ENCODE measurements at regions not wholly inside any gene's neighbourhood (a gene's known extent, or its start where the extent isn't known, plus 50 kb on each side); places are given as distances from the start of the nearest gene placed in this dataset.

- Histone ChIP-seq H3K4me1 (ENCODE audit: control extremely low read depth in 1 of 4, control insufficient read depth in 4 of 4, insufficient read depth in 4 of 4, low read length in 3 of 4) (no peaks in the 10 kb centered on the region), H3K36me3 (ENCODE audit: control insufficient read depth in 4 of 4, insufficient read depth in 4 of 4, low read length in 3 of 4) (no peaks in the 10 kb centered on the region), H3K9me3 (ENCODE audit: control extremely low read depth in 1 of 5, control insufficient read depth in 4 of 5, insufficient read depth in 2 of 5, low read depth in 1 of 5, low read length in 4 of 5) (no peaks in the 10 kb centered on the region), H3K27me3 (replicated peaks in 2 of 5; ENCODE audit: control insufficient read depth in 4 of 5, insufficient read depth in 5 of 5, low read length in 4 of 5) (no peaks in the 10 kb centered on the region), H3K4me3 (ENCODE audit: control insufficient read depth in 1 of 7, extremely low read depth in 1 of 7, insufficient read depth in 4 of 7, low read depth in 2 of 7, low read length in 6 of 7) (no peak overlapping the region), H3K27ac (ENCODE audit: insufficient read depth in 1 of 2, low read depth in 1 of 2, low read length in 2 of 2, poor library complexity in 1 of 2, severe bottlenecking in 2 of 2) (no peak overlapping the region)
- no peak for DNase-seq
- POLR2A ChIA-PET, result no interaction called here
- WGBS (ENCODE audit: insufficient coverage), result 91% methylated on average over 3 of the region's 3 CpGs
- CTCF ChIA-PET, result no interaction called here
Observed at GRCh38 chr2:145591109-145591809, 1071.3 kb upstream of the ZEB2 start.

GRCh38 chr2:145587922-145588321 is 1068.0 kb upstream of the ZEB2 start:
- POLR2A ChIA-PET, result no interaction called here
- CTCF ChIA-PET, result no interaction called here
- H3K4me3 ChIP-seq (ENCODE audit: control insufficient read depth in 1 of 7, extremely low read depth in 1 of 7, insufficient read depth in 4 of 7, low read depth in 2 of 7, low read length in 6 of 7), result no peak overlapping the region
- H3K9me3 ChIP-seq (ENCODE audit: control extremely low read depth in 1 of 5, control insufficient read depth in 4 of 5, insufficient read depth in 2 of 5, low read depth in 1 of 5, low read length in 4 of 5), result no peaks in the 10 kb centered on the region
- 100% methylated on average over 1 of the region's 3 CpGs for WGBS (ENCODE audit: insufficient coverage)
- no peaks in the 10 kb centered on the region for H3K27me3 ChIP-seq (replicated peaks in 2 of 5; ENCODE audit: control insufficient read depth in 4 of 5, insufficient read depth in 5 of 5, low read length in 4 of 5)
- H3K27ac ChIP-seq (ENCODE audit: insufficient read depth in 1 of 2, low read depth in 1 of 2, low read length in 2 of 2, poor library complexity in 1 of 2, severe bottlenecking in 2 of 2), result no peak overlapping the region
- no peaks in the 10 kb centered on the region for H3K36me3 ChIP-seq (ENCODE audit: control insufficient read depth in 4 of 4, insufficient read depth in 4 of 4, low read length in 3 of 4)
- peaks cover 0 to 16% (median 1%) of the 10 kb centered on the region in 4 experiments for H3K4me1 ChIP-seq (ENCODE audit: control extremely low read depth in 1 of 4, control insufficient read depth in 4 of 4, insufficient read depth in 4 of 4, low read length in 3 of 4)
- DNase-seq, result no peak

GRCh38 chr2:145584353-145584752 is 1064.4 kb upstream of the ZEB2 start:
- Histone ChIP-seq H3K4me1 (ENCODE audit: control extremely low read depth in 1 of 4, control insufficient read depth in 4 of 4, insufficient read depth in 4 of 4, low read length in 3 of 4) (peaks cover 0 to 16% (median 1%) of the 10 kb centered on the region in 4 experiments), H3K27me3 (replicated peaks in 2 of 5; ENCODE audit: control insufficient read depth in 4 of 5, insufficient read depth in 5 of 5, low read length in 4 of 5) (no peaks in the 10 kb centered on the region), H3K27ac (ENCODE audit: insufficient read depth in 1 of 2, low read depth in 1 of 2, low read length in 2 of 2, poor library complexity in 1 of 2, severe bottlenecking in 2 of 2) (no peak overlapping the region), H3K36me3 (ENCODE audit: control insufficient read depth in 4 of 4, insufficient read depth in 4 of 4, low read length in 3 of 4) (no peaks in the 10 kb centered on the region), H3K4me3 (ENCODE audit: control insufficient read depth in 1 of 7, extremely low read depth in 1 of 7, insufficient read depth in 4 of 7, low read depth in 2 of 7, low read length in 6 of 7) (no peak overlapping the region), H3K9me3 (ENCODE audit: control extremely low read depth in 1 of 5, control insufficient read depth in 4 of 5, insufficient read depth in 2 of 5, low read depth in 1 of 5, low read length in 4 of 5) (no peaks in the 10 kb centered on the region)
- POLR2A ChIA-PET, result no interaction called here
- CTCF ChIA-PET, result no interaction called here
- WGBS (ENCODE audit: insufficient coverage), result no CpG with 5 or more reads among the region's 1 CpG
- DNase-seq, result peak; percentile 13 to 77 (median 75)

- 100% methylated on average over 2 of the region's 5 CpGs for WGBS (ENCODE audit: insufficient coverage)
- DNase-seq, result no peak
- Histone ChIP-seq H3K27me3 (replicated peaks in 2 of 5; ENCODE audit: control insufficient read depth in 4 of 5, insufficient read depth in 5 of 5, low read length in 4 of 5) (no peaks in the 10 kb centered on the region), H3K27ac (ENCODE audit: insufficient read depth in 1 of 2, low read depth in 1 of 2, low read length in 2 of 2, poor library complexity in 1 of 2, severe bottlenecking in 2 of 2) (no peak overlapping the region), H3K9me3 (ENCODE audit: control extremely low read depth in 1 of 5, control insufficient read depth in 4 of 5, insufficient read depth in 2 of 5, low read depth in 1 of 5, low read length in 4 of 5) (peaks cover 0 to 2% (median 0%) of the 10 kb centered on the region in 5 experiments), H3K36me3 (ENCODE audit: control insufficient read depth in 4 of 4, insufficient read depth in 4 of 4, low read length in 3 of 4) (no peaks in the 10 kb centered on the region), H3K4me3 (ENCODE audit: control insufficient read depth in 1 of 7, extremely low read depth in 1 of 7, insufficient read depth in 4 of 7, low read depth in 2 of 7, low read length in 6 of 7) (no peak overlapping the region), H3K4me1 (ENCODE audit: control extremely low read depth in 1 of 4, control insufficient read depth in 4 of 4, insufficient read depth in 4 of 4, low read length in 3 of 4) (no peaks in the 10 kb centered on the region)
- CTCF ChIA-PET, result no interaction called here
- POLR2A ChIA-PET, result no interaction called here
Observed at GRCh38 chr2:145573608-145574007, 1053.7 kb upstream of the ZEB2 start.

- H3K4me1 ChIP-seq (ENCODE audit: control extremely low read depth in 1 of 4, control insufficient read depth in 4 of 4, insufficient read depth in 4 of 4, low read length in 3 of 4), result no peaks in the 10 kb centered on the region
- H3K36me3 ChIP-seq (ENCODE audit: control insufficient read depth in 4 of 4, insufficient read depth in 4 of 4, low read length in 3 of 4), result no peaks in the 10 kb centered on the region
- DNase-seq, result no peak
- H3K9me3 ChIP-seq (ENCODE audit: control extremely low read depth in 1 of 5, control insufficient read depth in 4 of 5, insufficient read depth in 2 of 5, low read depth in 1 of 5, low read length in 4 of 5), result no peaks in the 10 kb centered on the region
- no peaks in the 10 kb centered on the region for H3K27me3 ChIP-seq (replicated peaks in 2 of 5; ENCODE audit: control insufficient read depth in 4 of 5, insufficient read depth in 5 of 5, low read length in 4 of 5)
- CTCF ChIA-PET, result no interaction called here
- POLR2A ChIA-PET, result no interaction called here
- H3K27ac ChIP-seq (ENCODE audit: insufficient read depth in 1 of 2, low read depth in 1 of 2, low read length in 2 of 2, poor library complexity in 1 of 2, severe bottlenecking in 2 of 2), result no peak overlapping the region
- no peak overlapping the region for H3K4me3 ChIP-seq (ENCODE audit: control insufficient read depth in 1 of 7, extremely low read depth in 1 of 7, insufficient read depth in 4 of 7, low read depth in 2 of 7, low read length in 6 of 7)
Observed at GRCh38 chr2:145572238-145572637, 1052.3 kb upstream of the ZEB2 start.

- DNase-seq, result no peak
- 90% methylated on average over 2 of the region's 2 CpGs for WGBS (ENCODE audit: insufficient coverage)
- no peak overlapping the region for H3K27ac ChIP-seq (ENCODE audit: insufficient read depth in 1 of 2, low read depth in 1 of 2, low read length in 2 of 2, poor library complexity in 1 of 2, severe bottlenecking in 2 of 2)
- no peaks in the 10 kb centered on the region for H3K4me1 ChIP-seq (ENCODE audit: control extremely low read depth in 1 of 4, control insufficient read depth in 4 of 4, insufficient read depth in 4 of 4, low read length in 3 of 4)
- ChIA-PET CTCF (no interaction called here), POLR2A (no interaction called here)
- no peaks in the 10 kb centered on the region for H3K9me3 ChIP-seq (ENCODE audit: control extremely low read depth in 1 of 5, control insufficient read depth in 4 of 5, insufficient read depth in 2 of 5, low read depth in 1 of 5, low read length in 4 of 5)
- no peaks in the 10 kb centered on the region for H3K27me3 ChIP-seq (replicated peaks in 2 of 5; ENCODE audit: control insufficient read depth in 4 of 5, insufficient read depth in 5 of 5, low read length in 4 of 5)
- no peaks in the 10 kb centered on the region for H3K36me3 ChIP-seq (ENCODE audit: control insufficient read depth in 4 of 4, insufficient read depth in 4 of 4, low read length in 3 of 4)
- no peak overlapping the region for H3K4me3 ChIP-seq (ENCODE audit: control insufficient read depth in 1 of 7, extremely low read depth in 1 of 7, insufficient read depth in 4 of 7, low read depth in 2 of 7, low read length in 6 of 7)
Observed at GRCh38 chr2:145569108-145569507, 1049.2 kb upstream of the ZEB2 start.

GRCh38 chr2:145563741-145564615 is 1044.1 kb upstream of the ZEB2 start:
- DNase-seq, result no peak
- 100% methylated on average over 5 of the region's 7 CpGs for WGBS (ENCODE audit: insufficient coverage)
- no peak overlapping the region for H3K4me3 ChIP-seq (ENCODE audit: control insufficient read depth in 1 of 7, extremely low read depth in 1 of 7, insufficient read depth in 4 of 7, low read depth in 2 of 7, low read length in 6 of 7)
- H3K27me3 ChIP-seq (replicated peaks in 2 of 5; ENCODE audit: control insufficient read depth in 4 of 5, insufficient read depth in 5 of 5, low read length in 4 of 5), result no peaks in the 10 kb centered on the region
- no peaks in the 10 kb centered on the region for H3K9me3 ChIP-seq (ENCODE audit: control extremely low read depth in 1 of 5, control insufficient read depth in 4 of 5, insufficient read depth in 2 of 5, low read depth in 1 of 5, low read length in 4 of 5)
- H3K36me3 ChIP-seq (ENCODE audit: control insufficient read depth in 4 of 4, insufficient read depth in 4 of 4, low read length in 3 of 4), result no peaks in the 10 kb centered on the region
- ChIA-PET CTCF (interaction anchor here (0.7 kb wide), 1 partner anchor 9 kb away, joined by 3 read pairs; no protein-coding TSS in a partner anchor), POLR2A (no interaction called here)
- H3K27ac ChIP-seq (ENCODE audit: insufficient read depth in 1 of 2, low read depth in 1 of 2, low read length in 2 of 2, poor library complexity in 1 of 2, severe bottlenecking in 2 of 2), result no peak overlapping the region
- no peaks in the 10 kb centered on the region for H3K4me1 ChIP-seq (ENCODE audit: control extremely low read depth in 1 of 4, control insufficient read depth in 4 of 4, insufficient read depth in 4 of 4, low read length in 3 of 4)

Data from common myeloid progenitor, CD34-positive (primary cell).